ENCODE measurements at regions not wholly inside any gene's neighbourhood (a gene's known extent, or its start where the extent isn't known, plus 50 kb on each side); places are given as distances from the start of the nearest gene placed in this dataset.

DNA sequence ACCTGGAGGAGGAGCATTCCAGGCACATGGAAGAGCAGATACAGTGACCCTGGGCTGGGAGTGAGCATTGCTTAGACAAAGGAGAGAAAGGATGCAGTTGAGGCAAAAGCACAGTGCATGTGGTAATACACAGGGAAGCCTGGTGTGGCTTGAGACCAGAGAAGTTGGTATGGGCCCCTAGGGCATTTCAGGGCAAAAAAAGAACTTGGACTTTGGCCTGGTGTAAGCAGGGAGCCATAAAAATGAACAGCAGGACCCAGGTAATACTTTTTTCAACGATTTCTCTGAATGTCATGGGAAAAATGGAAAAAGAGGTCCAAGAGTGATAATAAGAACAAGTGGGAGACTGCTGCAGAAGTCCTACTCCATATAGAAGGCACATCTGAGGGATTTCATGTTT, 163.9 kb downstream of the ASCL4 start:
- H3K4me3 Mint-ChIP-seq, result no peak overlapping the region
- H3K9me3 Mint-ChIP-seq, result peaks cover 11% of the 10 kb centered on the region
- no peaks in the 10 kb centered on the region for H3K36me3 Mint-ChIP-seq (ENCODE audit: low read depth)
- CTCF ChIA-PET, result no interaction called here
- DNase-seq (no peak), ATAC-seq (no peak)
- TF ChIP-seq, protein P1, sequence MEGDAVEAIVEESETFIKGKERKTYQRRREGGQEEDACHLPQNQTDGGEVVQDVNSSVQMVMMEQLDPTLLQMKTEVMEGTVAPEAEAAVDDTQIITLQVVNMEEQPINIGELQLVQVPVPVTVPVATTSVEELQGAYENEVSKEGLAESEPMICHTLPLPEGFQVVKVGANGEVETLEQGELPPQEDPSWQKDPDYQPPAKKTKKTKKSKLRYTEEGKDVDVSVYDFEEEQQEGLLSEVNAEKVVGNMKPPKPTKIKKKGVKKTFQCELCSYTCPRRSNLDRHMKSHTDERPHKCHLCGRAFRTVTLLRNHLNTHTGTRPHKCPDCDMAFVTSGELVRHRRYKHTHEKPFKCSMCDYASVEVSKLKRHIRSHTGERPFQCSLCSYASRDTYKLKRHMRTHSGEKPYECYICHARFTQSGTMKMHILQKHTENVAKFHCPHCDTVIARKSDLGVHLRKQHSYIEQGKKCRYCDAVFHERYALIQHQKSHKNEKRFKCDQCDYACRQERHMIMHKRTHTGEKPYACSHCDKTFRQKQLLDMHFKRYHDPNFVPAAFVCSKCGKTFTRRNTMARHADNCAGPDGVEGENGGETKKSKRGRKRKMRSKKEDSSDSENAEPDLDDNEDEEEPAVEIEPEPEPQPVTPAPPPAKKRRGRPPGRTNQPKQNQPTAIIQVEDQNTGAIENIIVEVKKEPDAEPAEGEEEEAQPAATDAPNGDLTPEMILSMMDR (IDR thresholded peaks at IDR 0.05), result no peak
- no peak overlapping the region for H3K27ac Mint-ChIP-seq
- peaks cover 28% of the 10 kb centered on the region for H3K27me3 Mint-ChIP-seq
- no peaks in the 10 kb centered on the region for H3K4me1 Mint-ChIP-seq (ENCODE audit: low read depth)
- intact Hi-C loops (cut with micrococcal nuclease), result no loop called here
- POLR2A ChIA-PET, result no interaction called here

DNA sequence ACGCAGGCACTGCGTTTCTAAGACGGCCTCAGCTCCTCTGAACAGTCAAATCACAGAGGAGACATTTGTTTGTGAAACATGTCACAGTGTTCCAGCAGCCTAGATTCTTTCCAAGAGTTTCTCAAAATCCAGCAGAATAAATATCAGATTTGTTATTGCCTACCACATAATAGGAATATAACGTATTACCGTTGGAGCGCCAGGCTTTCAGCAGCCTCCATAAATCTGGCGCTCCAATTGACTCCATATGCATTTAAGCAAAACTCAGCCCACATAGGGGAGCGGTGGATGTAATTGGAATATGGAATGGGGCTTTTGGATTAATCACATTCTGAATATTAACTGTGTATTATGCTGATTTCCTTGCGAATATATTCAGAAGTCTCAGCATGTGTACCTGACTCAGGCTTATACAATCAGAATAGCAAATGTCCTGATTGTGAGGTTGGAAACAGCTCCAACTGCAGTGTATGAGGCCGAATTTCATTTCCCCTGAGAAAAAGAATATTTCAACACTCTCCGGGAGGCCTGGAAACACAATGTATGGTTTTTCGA, 174.0 kb downstream of the ASCL4 start:
- Mint-ChIP-seq H3K9me3 (no peaks in the 10 kb centered on the region), H3K4me3 (no peak overlapping the region), H3K27me3 (peaks cover 7% of the 10 kb centered on the region), H3K27ac (no peak overlapping the region), H3K4me1 (ENCODE audit: low read depth) (no peaks in the 10 kb centered on the region), H3K36me3 (ENCODE audit: low read depth) (no peaks in the 10 kb centered on the region)
- intact Hi-C loops (cut with micrococcal nuclease), result no loop called here
- CTCF ChIA-PET, result no interaction called here
- POLR2A ChIA-PET, result no interaction called here
- TF ChIP-seq, protein P1 (IDR thresholded peaks at IDR 0.05), result no peak
- no peak for DNase-seq
- no peak for ATAC-seq

DNA sequence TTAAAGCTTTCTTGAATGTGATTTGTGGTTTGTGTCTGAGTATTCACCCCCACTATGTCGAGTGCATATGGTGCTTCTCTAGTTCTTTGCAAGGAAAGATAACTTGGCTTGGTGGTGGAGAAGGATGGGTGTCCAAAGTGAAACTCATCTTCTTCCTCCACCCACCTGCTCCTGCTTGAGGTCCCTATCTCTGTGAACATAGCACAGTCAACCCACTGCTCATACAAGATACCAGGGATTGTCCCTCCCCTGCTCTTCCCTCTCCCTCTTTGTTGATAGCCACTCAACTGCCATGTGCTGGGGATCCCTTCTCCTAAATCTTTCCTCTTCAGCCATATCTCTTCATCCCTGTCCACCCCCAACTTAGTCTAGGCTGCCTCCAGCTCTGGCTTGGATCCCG, 176.5 kb downstream of the ASCL4 start:
- H3K9me3 Mint-ChIP-seq, result no peaks in the 10 kb centered on the region
- H3K36me3 Mint-ChIP-seq (ENCODE audit: low read depth), result no peaks in the 10 kb centered on the region
- no peak for DNase-seq
- CTCF ChIA-PET, result no interaction called here
- ATAC-seq, result no peak
- no peak overlapping the region for H3K4me3 Mint-ChIP-seq
- POLR2A ChIA-PET, result no interaction called here
- H3K27me3 Mint-ChIP-seq, result peaks cover 14% of the 10 kb centered on the region
- H3K27ac Mint-ChIP-seq, result no peak overlapping the region
- TF ChIP-seq, protein P1 (IDR thresholded peaks at IDR 0.05), result no peak
- no peaks in the 10 kb centered on the region for H3K4me1 Mint-ChIP-seq (ENCODE audit: low read depth)
- intact Hi-C loops (cut with micrococcal nuclease), result no loop called here

DNA sequence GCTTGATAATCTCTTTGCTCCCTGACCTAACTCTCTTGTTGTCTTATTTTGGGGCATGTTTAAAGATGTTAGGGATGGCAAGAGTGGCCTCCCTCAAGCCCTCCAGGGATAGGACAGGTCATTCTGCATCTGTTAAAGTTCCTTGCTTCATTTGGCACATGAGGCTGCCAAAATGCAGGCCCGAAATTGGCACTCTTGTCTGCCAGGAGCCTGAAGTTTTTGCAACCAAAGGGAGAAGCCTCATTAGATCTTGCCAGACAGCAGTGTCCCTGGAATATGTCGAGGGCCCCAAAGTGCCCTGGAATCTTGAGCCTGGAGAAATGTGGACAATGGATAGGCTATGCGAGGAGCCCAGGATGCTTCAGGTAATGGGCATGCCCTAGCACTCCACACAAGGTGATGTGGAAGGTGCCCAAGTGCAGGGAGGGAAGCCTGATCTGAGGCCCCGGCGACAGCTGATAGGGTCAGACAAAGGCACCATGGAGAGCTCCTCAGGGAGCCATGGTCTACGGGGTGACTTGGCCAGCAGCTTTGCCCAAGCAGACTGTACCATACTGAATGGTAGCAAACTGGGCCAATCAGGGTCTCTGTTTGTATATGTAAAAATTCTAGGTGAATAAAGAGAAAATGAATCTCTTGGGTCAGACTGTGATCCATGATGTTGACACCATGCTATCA, 173.0 kb upstream of the WSCD2 start:
- peaks cover 14% of the 10 kb centered on the region for H3K27me3 Mint-ChIP-seq
- H3K9me3 Mint-ChIP-seq, result no peaks in the 10 kb centered on the region
- H3K4me3 Mint-ChIP-seq, result no peak overlapping the region
- ATAC-seq (no peak), DNase-seq (no peak)
- intact Hi-C loops (cut with micrococcal nuclease), result no loop called here
- POLR2A ChIA-PET, result no interaction called here
- CTCF ChIA-PET, result no interaction called here
- no peak overlapping the region for H3K27ac Mint-ChIP-seq
- no peaks in the 10 kb centered on the region for H3K4me1 Mint-ChIP-seq (ENCODE audit: low read depth)
- H3K36me3 Mint-ChIP-seq (ENCODE audit: low read depth), result no peaks in the 10 kb centered on the region
- TF ChIP-seq, protein P1 (IDR thresholded peaks at IDR 0.05), result no peak

DNA sequence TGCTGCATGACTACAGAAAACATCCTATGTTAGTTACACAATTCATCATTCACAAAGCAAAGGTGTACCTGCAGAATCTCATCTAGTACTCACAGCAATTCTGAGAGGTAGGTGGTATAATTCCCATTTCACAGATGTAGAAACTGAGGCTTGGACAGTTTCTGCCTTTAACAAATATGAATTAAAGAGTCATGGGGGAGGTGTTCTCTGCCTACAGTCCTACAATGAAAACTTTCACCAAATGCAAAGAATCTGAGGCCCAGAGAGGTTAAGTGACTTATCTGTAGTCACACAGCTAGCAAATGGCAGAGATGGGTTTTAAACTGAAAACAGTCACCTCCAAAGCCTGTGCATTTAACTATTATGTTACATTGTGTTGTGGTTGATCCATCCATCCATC, 171.6 kb upstream of the WSCD2 start:
- CTCF ChIA-PET, result no interaction called here
- Mint-ChIP-seq H3K36me3 (ENCODE audit: low read depth) (no peaks in the 10 kb centered on the region), H3K9me3 (no peaks in the 10 kb centered on the region), H3K27me3 (peaks cover 14% of the 10 kb centered on the region), H3K4me1 (ENCODE audit: low read depth) (no peaks in the 10 kb centered on the region), H3K27ac (no peak overlapping the region), H3K4me3 (no peak overlapping the region)
- DNase-seq (no peak), ATAC-seq (no peak)
- intact Hi-C loops (cut with micrococcal nuclease), result no loop called here
- TF ChIP-seq, protein P1 (IDR thresholded peaks at IDR 0.05), result no peak
- POLR2A ChIA-PET, result no interaction called here
